H9 (cell line): ENCODE measurements at regions not wholly inside any gene's neighbourhood (a gene's known extent, or its start where the extent isn't known, plus 50 kb on each side); places are given as distances from the start of the nearest gene placed in this dataset.
A peak's percentile ranks its signal among the peaks of the same experiment; 100 is the strongest.

Experiments
- DNase-seq: peaks from one replicate; pipeline ENCODE4 v3.0.0-alpha.2; 2017
- H2AFZ ChIP-seq: one replicate; pipeline ENCODE4 v1.6.1; 2013; ENCODE audit warnings: mild to moderate bottlenecking, low read length, control low read depth, moderate library complexity
- H2AK5ac ChIP-seq: 2 replicates; pipeline ENCODE4 v1.6.1; 2013; ENCODE audit warnings: low read length, control low read depth, mixed read lengths; ENCODE audit not compliant: insufficient read length
- H2BK120ac ChIP-seq: one replicate; pipeline ENCODE4 v1.6.1; 2013; ENCODE audit warnings: low read depth, mild to moderate bottlenecking, low read length, control low read depth, inconsistent platforms; ENCODE audit not compliant: poor library complexity, severe bottlenecking
- H2BK12ac ChIP-seq: 2 replicates; pipeline ENCODE4 v1.6.1; 2013; ENCODE audit warnings: low read length, control low read depth, mixed read lengths, low read depth; ENCODE audit not compliant: insufficient read length
- H2BK15ac ChIP-seq: 2 replicates; pipeline ENCODE4 v1.6.1; 2013; ENCODE audit warnings: low read depth, low read length, control low read depth
- H2BK20ac ChIP-seq: one replicate; pipeline ENCODE4 v1.6.1; 2013; ENCODE audit warnings: low read depth, mild to moderate bottlenecking, low read length, control low read depth, inconsistent platforms; ENCODE audit not compliant: poor library complexity, severe bottlenecking
- H2BK5ac ChIP-seq: 2 replicates; pipeline ENCODE4 v1.6.1; 2013; ENCODE audit warnings: low read length, control low read depth, mixed read lengths; ENCODE audit not compliant: insufficient read length
- H3K14ac ChIP-seq: 2 replicates; pipeline ENCODE4 v1.6.1; 2013; ENCODE audit warnings: low read length, control low read depth; ENCODE audit not compliant: insufficient read depth
- H3K18ac ChIP-seq: 2 replicates; pipeline ENCODE4 v1.6.1; 2013; ENCODE audit warnings: low read depth, mild to moderate bottlenecking, mixed read lengths, low read length, control low read depth; ENCODE audit not compliant: insufficient read length
- H3K23ac ChIP-seq: 2 replicates; pipeline ENCODE4 v1.6.1; 2013; ENCODE audit warnings: low read length, control low read depth, mixed read lengths, low read depth; ENCODE audit not compliant: insufficient read length
- H3K23me2 ChIP-seq: 2 replicates; pipeline ENCODE4 v1.6.1; 2013; ENCODE audit warnings: low read depth, mild to moderate bottlenecking, mixed read lengths, low read length, control low read depth; ENCODE audit not compliant: insufficient read length, poor library complexity, severe bottlenecking
- H3K27ac ChIP-seq: 2 replicates; pipeline ENCODE4 v1.5.1; 2013; ENCODE audit warnings: low read length, control low read depth, mixed read lengths, low read depth; ENCODE audit not compliant: insufficient read length
- H3K27me3 ChIP-seq: 2 replicates; pipeline ENCODE4 v1.6.1; 2013; ENCODE audit warnings: low read length, control low read depth, inconsistent platforms; ENCODE audit not compliant: insufficient read depth
- H3K4ac ChIP-seq: 2 replicates; pipeline ENCODE4 v1.6.1; 2013; ENCODE audit warnings: low read depth, mild to moderate bottlenecking, control low read depth, inconsistent platforms, low read length, moderate library complexity
- H3K4me1 ChIP-seq: 2 replicates; pipeline ENCODE4 v1.6.1; 2013; ENCODE audit warnings: low read length, control low read depth, inconsistent platforms; ENCODE audit not compliant: insufficient read depth
- H3K4me2 ChIP-seq: 2 replicates; pipeline ENCODE4 v1.6.1; 2013; ENCODE audit warnings: low read length, control low read depth, mixed read lengths; ENCODE audit not compliant: insufficient read length, insufficient read depth
- H3K56ac ChIP-seq: 2 replicates; pipeline ENCODE4 v1.6.1; 2013; ENCODE audit warnings: low read depth, mild to moderate bottlenecking, mixed read lengths, low read length, control low read depth; ENCODE audit not compliant: insufficient read length
- H3K79me1 ChIP-seq: 2 replicates; pipeline ENCODE4 v1.6.1; 2013; ENCODE audit warnings: low read depth, mild to moderate bottlenecking, moderate library complexity, low read length, control low read depth, inconsistent platforms; ENCODE audit not compliant: insufficient read depth, poor library complexity, severe bottlenecking
- H3K79me2 ChIP-seq: 2 replicates; pipeline ENCODE4 v1.6.1; 2013; ENCODE audit warnings: low read length, control low read depth, inconsistent platforms; ENCODE audit not compliant: insufficient read depth
- H3K9ac ChIP-seq: 2 replicates; pipeline ENCODE4 v1.6.1; 2013; ENCODE audit warnings: low read length, control low read depth, mixed read lengths; ENCODE audit not compliant: insufficient read length; ENCODE audit errors: extremely low read depth
- H3K9me3 ChIP-seq: one replicate; pipeline ENCODE4 v1.6.1; 2013; ENCODE audit warnings: low read depth, low read length, inconsistent platforms; ENCODE audit not compliant: control insufficient read depth
- H3T11ph ChIP-seq: one replicate; pipeline ENCODE4 v1.6.1; 2013; ENCODE audit warnings: mild to moderate bottlenecking, low read length, control low read depth, inconsistent platforms
- H4K20me1 ChIP-seq: one replicate; pipeline ENCODE4 v1.6.1; 2013; ENCODE audit not compliant: control insufficient read depth, insufficient read length, insufficient read depth
- H4K5ac ChIP-seq: 2 replicates; pipeline ENCODE4 v1.6.1; 2013; ENCODE audit warnings: low read depth, mild to moderate bottlenecking, mixed read lengths, low read length, control low read depth; ENCODE audit not compliant: insufficient read length
- H4K8ac ChIP-seq: replicated peaks from 2 replicates; pipeline ENCODE4 v1.6.1; 2013; ENCODE audit warnings: low read length, control low read depth, mixed read lengths, low read depth; ENCODE audit not compliant: insufficient read length
- H4K91ac ChIP-seq: 2 replicates; pipeline ENCODE4 v1.6.1; 2013; ENCODE audit warnings: low read depth, mild to moderate bottlenecking, moderate library complexity, mixed read lengths, low read length, control low read depth; ENCODE audit not compliant: insufficient read length
- H3K27ac Mint-ChIP-seq, 3 experiments: 2 replicates in 2 of 3; 3 replicates in 1 of 3; pipeline ENCODE4 v1.8.0; 2020 to 2021; ENCODE audit warnings: mixed read lengths in 3 of 3, mild to moderate bottlenecking in 1 of 3, moderate library complexity in 1 of 3
- H3K27me3 Mint-ChIP-seq: 2 replicates; pipeline ENCODE4 v1.8.0; 2021; ENCODE audit warnings: low read depth, mild to moderate bottlenecking, moderate library complexity, mixed read lengths
- H3K36me3 Mint-ChIP-seq, 3 experiments: 2 replicates in 2 of 3; 3 replicates in 1 of 3; pipeline ENCODE4 v1.8.0; 2020 to 2021; ENCODE audit warnings: low read depth in 3 of 3, mixed read lengths in 3 of 3; ENCODE audit not compliant: insufficient read depth in 1 of 3
- H3K4me1 Mint-ChIP-seq, 2 experiments: 2 replicates each; pipeline ENCODE4 v1.8.0; 2020; ENCODE audit warnings: mixed read lengths in 2 of 2
- H3K4me3 Mint-ChIP-seq, 2 experiments: 2 replicates in 1 of 2; 3 replicates in 1 of 2; pipeline ENCODE4 v1.8.0; 2020 to 2021; ENCODE audit warnings: mild to moderate bottlenecking in 2 of 2, mixed read lengths in 2 of 2, moderate library complexity in 1 of 2
- H3K9me3 Mint-ChIP-seq, 2 experiments: 2 replicates in 1 of 2; 3 replicates in 1 of 2; pipeline ENCODE4 v1.8.0; 2020; ENCODE audit warnings: mild to moderate bottlenecking in 2 of 2, mixed read lengths in 2 of 2, moderate library complexity in 1 of 2
- CTCF ChIP-seq: fragments of 200-600 bp; sonication (generic); conservative IDR thresholded peaks from 3 replicates; pipeline ENCODE4 v1.8.0; 2021; ENCODE audit warnings: antibody characterized with exemption, mild to moderate bottlenecking
- WGBS: extraction: QIAGEN DNeasy Blood & Tissue Kit; methylation state at CpG from one replicate; pipeline ENCODE4 v1.1.7; 2013; ENCODE audit warnings: missing lambda C conversion rate, low lambda C conversion rate, mixed read lengths; ENCODE audit not compliant: insufficient read length; ENCODE audit errors: extremely low coverage; 5-methylcytosine and 5-hydroxymethylcytosine counted together

GRCh38 chr19:32219881-32220472 is 125.4 kb upstream of the ZNF507 start:
- Histone ChIP-seq H3K23me2 (no peaks in the 10 kb centered on the region), H3K9me3 (no peaks in the 10 kb centered on the region), H2AFZ (no peak overlapping the region), H4K91ac (no peak overlapping the region), H3K4me2 (no peak overlapping the region), H3K79me2 (no peaks in the 10 kb centered on the region), H4K8ac (no peak overlapping the region), H4K20me1 (no peaks in the 10 kb centered on the region), H3K23ac (no peak overlapping the region), H2BK15ac (no peak overlapping the region), H4K5ac (no peak overlapping the region), H2BK12ac (no peak overlapping the region), H3K9ac (no peak overlapping the region), H3K79me1 (no peaks in the 10 kb centered on the region), H2BK5ac (no peak overlapping the region), H3K14ac (no peak overlapping the region), H3K27me3 (peaks cover 4% of the 10 kb centered on the region; the same call in 1 of the 2 replicates), H2BK120ac (no peak overlapping the region), H3K4me1 (no peaks in the 10 kb centered on the region), H3K4ac (no peak overlapping the region), H2BK20ac (no peak overlapping the region), H3K18ac (no peak overlapping the region), H3K56ac (no peak overlapping the region), H3K27ac (no peak overlapping the region), H2AK5ac (no peak overlapping the region), H3T11ph (no peak overlapping the region)
- no peaks in the 10 kb centered on the region for H3K36me3 Mint-ChIP-seq
- H3K9me3 Mint-ChIP-seq: no peaks in the 10 kb centered on the region; a peak in 1 of 5 replicates
- H3K27me3 Mint-ChIP-seq: peaks cover 26% of the 10 kb centered on the region
- no peak overlapping the region for H3K4me3 Mint-ChIP-seq
- DNase-seq: no peak
- whole genome bisulfite sequencing: no CpG with 5 or more reads among the region's 4 CpGs
- H3K4me1 Mint-ChIP-seq: peaks cover 2 to 14% of the 10 kb centered on the region in 2 experiments; a peak in 3 of 4 replicates
- no peak for TF ChIP-seq CTCF
- H3K27ac Mint-ChIP-seq: 0 out of 7 replicates have a peak overlapping the region, but pooled peaks of 1 of the 3 experiments have one; percentile 46
